Body of pancreas (tissue), 4 donors: ENCODE measurements at regions not wholly inside any gene's neighbourhood (a gene's known extent, or its start where the extent isn't known, plus 50 kb on each side); places are given as distances from the start of the nearest gene placed in this dataset.

Experiments used
- POLR2A ChIP-seq, 3 donors: fragments of 450-650 bp; IDR thresholded peaks; one replicate each; pipeline ENCODE4 v1.6.1; 2016; ENCODE audit warnings: antibody characterized with exemption in 3 of 3, mild to moderate bottlenecking in 2 of 3
- TF ChIP-seq, protein P1 (sequence below), 7 experiments: fragments of 450-650 bp in 4 of 7; fragments of 200-600 bp in 3 of 7; sonication (generic) in 3 of 7; IDR thresholded peaks; one replicate each; pipeline ENCODE4 v1.5.1; 2016 to 2019; ENCODE audit warnings: antibody characterized with exemption in 7 of 7

DNA sequence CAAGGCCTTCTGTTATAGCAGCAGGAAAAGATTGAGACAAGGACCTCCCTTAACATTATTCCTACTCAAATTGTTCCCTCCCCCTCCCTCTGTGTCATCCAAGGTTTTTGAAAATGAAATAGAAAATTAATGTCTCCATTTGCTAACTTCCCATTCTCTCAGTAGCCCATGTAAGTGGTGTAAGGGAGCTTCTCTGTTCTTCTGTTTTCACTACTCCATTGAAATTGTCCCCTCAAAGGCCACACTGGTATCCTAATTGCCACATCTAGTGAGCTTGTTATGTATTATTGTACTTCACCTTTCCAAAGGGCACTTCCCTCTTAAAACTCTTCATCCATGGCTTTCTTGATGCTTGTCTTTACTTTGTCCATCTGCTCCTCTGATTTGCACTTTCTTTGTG, 131.2 kb upstream of the PIK3R1 start:
- TF ChIP-seq, protein P1, sequence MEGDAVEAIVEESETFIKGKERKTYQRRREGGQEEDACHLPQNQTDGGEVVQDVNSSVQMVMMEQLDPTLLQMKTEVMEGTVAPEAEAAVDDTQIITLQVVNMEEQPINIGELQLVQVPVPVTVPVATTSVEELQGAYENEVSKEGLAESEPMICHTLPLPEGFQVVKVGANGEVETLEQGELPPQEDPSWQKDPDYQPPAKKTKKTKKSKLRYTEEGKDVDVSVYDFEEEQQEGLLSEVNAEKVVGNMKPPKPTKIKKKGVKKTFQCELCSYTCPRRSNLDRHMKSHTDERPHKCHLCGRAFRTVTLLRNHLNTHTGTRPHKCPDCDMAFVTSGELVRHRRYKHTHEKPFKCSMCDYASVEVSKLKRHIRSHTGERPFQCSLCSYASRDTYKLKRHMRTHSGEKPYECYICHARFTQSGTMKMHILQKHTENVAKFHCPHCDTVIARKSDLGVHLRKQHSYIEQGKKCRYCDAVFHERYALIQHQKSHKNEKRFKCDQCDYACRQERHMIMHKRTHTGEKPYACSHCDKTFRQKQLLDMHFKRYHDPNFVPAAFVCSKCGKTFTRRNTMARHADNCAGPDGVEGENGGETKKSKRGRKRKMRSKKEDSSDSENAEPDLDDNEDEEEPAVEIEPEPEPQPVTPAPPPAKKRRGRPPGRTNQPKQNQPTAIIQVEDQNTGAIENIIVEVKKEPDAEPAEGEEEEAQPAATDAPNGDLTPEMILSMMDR (IDR thresholded peaks at IDR 0.05), result no peak
- TF ChIP-seq POLR2A (IDR thresholded peaks at IDR 0.05), result no peak
